Psoas muscle (tissue), 7 donors: ENCODE measurements at regions not wholly inside any gene's neighbourhood (a gene's known extent, or its start where the extent isn't known, plus 50 kb on each side); places are given as distances from the start of the nearest gene placed in this dataset.

Experiments
- ATAC-seq, 4 donors: fragments of 200-7000 bp; cut with Tn5 transposase; one replicate each; pipeline ENCODE4 v1.9.1; 2020; ENCODE audit warnings: moderate library complexity in 3 of 4, mild to moderate bottlenecking in 2 of 4
- DNase-seq, 2 donors: peaks; one replicate each; pipeline ENCODE4 v3.0.0-alpha.2; 2020
- H3K27ac ChIP-seq: fragments of 200-600 bp; one replicate; pipeline ENCODE4 v1.8.0; 2022
- H3K27me3 ChIP-seq, 3 donors: fragments of 200-600 bp in 1 of 3; one replicate each; pipeline versions ENCODE4 v1.6.1 to v1.8.0; 2013 to 2022; ENCODE audit warnings: low read length in 2 of 3, mild to moderate bottlenecking in 2 of 3, moderate library complexity in 1 of 3; ENCODE audit not compliant: insufficient read depth in 3 of 3
- H3K36me3 ChIP-seq, 2 donors: fragments of 200-600 bp in 1 of 2; one replicate each; pipeline versions ENCODE4 v1.6.1 to v1.8.0; 2013 to 2022; ENCODE audit warnings: low read depth in 1 of 2, mild to moderate bottlenecking in 1 of 2, moderate library complexity in 1 of 2; ENCODE audit not compliant: insufficient read depth in 1 of 2
- H3K4me1 ChIP-seq: fragments of 200-600 bp; one replicate; pipeline ENCODE4 v1.8.0; 2022
- H3K4me3 ChIP-seq: fragments of 200-600 bp; one replicate; pipeline ENCODE4 v1.8.0; 2022; ENCODE audit warnings: mild to moderate bottlenecking
- H3K9me3 ChIP-seq: fragments of 200-600 bp; one replicate; pipeline ENCODE4 v1.8.0; 2022
- CTCF ChIP-seq: fragments of 200-600 bp; IDR thresholded peaks from one replicate; pipeline ENCODE4 v1.8.0; 2022; ENCODE audit warnings: antibody characterized with exemption
- WGBS, 3 donors: extraction: QIAGEN DNeasy Blood & Tissue Kit; methylation state at CpG; one replicate each; pipeline versions ENCODE4 v1.1.6 to v1.1.7; 2013; 5-methylcytosine and 5-hydroxymethylcytosine counted together
- intact Hi-C, 2 donors: fragments of 100-400 bp; cut with DNase I; formaldehyde crosslinking; loops; one replicate each; pipeline versions ENCODE4 v1.11.0 to v1.14.2; 2022
- donor health status: healthy with polysubstance abuse.
- donor health status: DM: no; HTN: no; CAD: no; lungs with moderate emphysema.
- donor health status: Bipolar disorder and iron deficiency.
- donor health status: healthy.
- donor health status: DM: yes; HTN: yes; CAD: no.
- donor health status: DM: no; HTN: no; CAD: no.
- donor health status: DM: yes; HTN: yes; CAD: no.

GRCh38 chr3:25155652-25156471, 272.2 kb upstream of the RARB start:
- ATAC-seq, result no peak

GRCh38 chr3:25156626-25157025, 271.4 kb upstream of the RARB start:
- no peak for DNase-seq
- H3K9me3 ChIP-seq, result no peaks in the 10 kb centered on the region
- H3K4me3 ChIP-seq, result no peak overlapping the region
- no peaks in the 10 kb centered on the region for H3K36me3 ChIP-seq
- H3K4me1 ChIP-seq, result no peaks in the 10 kb centered on the region
- H3K27ac ChIP-seq, result no peak overlapping the region
- no peak for TF ChIP-seq CTCF
- intact Hi-C loops, result no loop called here
- 30 to 42% (median 32%) methylated on average over 5 of the region's 5 CpGs for WGBS, 3 donors
- no peaks in the 10 kb centered on the region for H3K27me3 ChIP-seq
- peak; percentile 77 to 84 (median 82) for ATAC-seq

More at GRCh38 chr3:25155652-25156471, 272.2 kb upstream of the RARB start:
- no peak for TF ChIP-seq CTCF
- Histone ChIP-seq H3K36me3 (no peaks in the 10 kb centered on the region), H3K27ac (no peak overlapping the region), H3K27me3 (no peaks in the 10 kb centered on the region), H3K4me3 (no peak overlapping the region), H3K9me3 (no peaks in the 10 kb centered on the region), H3K4me1 (no peaks in the 10 kb centered on the region)
- 42 to 70% (median 57%) methylated on average over 4 of the region's 4 CpGs for WGBS, 3 donors
- no peak for DNase-seq
- intact Hi-C loops, result no loop called here

DNA sequence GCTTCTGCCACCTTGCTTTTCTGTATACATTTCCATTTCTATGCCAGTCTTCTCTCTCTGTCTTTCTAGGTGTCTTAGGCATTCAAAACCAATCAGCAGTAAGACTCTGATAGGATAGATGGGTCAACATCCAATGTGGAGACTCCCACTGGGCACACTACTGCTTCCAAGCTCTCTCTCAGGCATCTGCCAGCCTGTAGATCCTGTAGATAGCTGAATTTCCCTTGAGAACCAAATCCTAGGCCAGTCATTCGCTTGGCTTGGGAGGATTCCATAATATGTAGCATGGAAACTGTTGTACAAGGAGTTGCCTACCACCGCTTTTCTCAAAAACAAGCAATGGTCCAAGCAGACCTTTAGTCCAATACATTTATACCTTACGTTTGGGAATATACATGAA, 262.8 kb upstream of the RARB start:
- H3K27ac ChIP-seq, result no peak overlapping the region
- no peaks in the 10 kb centered on the region for H3K36me3 ChIP-seq
- no peaks in the 10 kb centered on the region for H3K9me3 ChIP-seq
- WGBS, 3 donors, result 87 to 90% (median 88%) methylated on average over 3 of the region's 3 CpGs
- intact Hi-C loops, result no loop called here
- no peak for TF ChIP-seq CTCF
- no peaks in the 10 kb centered on the region for H3K27me3 ChIP-seq
- no peaks in the 10 kb centered on the region for H3K4me1 ChIP-seq
- ATAC-seq (no peak), DNase-seq (no peak)
- H3K4me3 ChIP-seq, result no peak overlapping the region

DNA sequence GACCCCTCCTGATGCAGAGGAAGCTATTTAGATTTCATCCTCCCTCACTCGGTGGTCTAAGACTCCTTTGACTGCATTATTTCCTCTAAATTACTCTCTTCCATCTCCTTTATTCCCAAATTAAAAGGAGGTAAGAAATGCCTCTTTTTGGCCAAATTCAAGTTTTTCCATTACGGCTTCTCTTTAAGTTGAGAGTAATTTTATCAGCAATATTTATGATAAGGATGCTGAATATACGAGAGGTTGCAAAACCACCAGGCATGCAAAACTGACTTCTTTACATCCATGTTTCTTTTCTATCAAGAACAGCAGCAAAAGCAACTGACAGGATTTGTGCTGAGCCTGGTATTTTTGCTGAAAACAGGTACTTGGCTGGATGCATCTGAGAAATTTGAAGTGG, 262.0 kb upstream of the RARB start:
- no peak for TF ChIP-seq CTCF
- H3K27me3 ChIP-seq, result no peaks in the 10 kb centered on the region
- no peaks in the 10 kb centered on the region for H3K4me1 ChIP-seq
- DNase-seq (no peak), ATAC-seq (no peak)
- intact Hi-C loops, result no loop called here
- H3K36me3 ChIP-seq, result no peaks in the 10 kb centered on the region
- no peaks in the 10 kb centered on the region for H3K9me3 ChIP-seq
- H3K27ac ChIP-seq, result no peak overlapping the region
- WGBS, 3 donors, result 65 to 69% (median 69%) methylated on average over 3 of the region's 3 CpGs
- H3K4me3 ChIP-seq, result no peak overlapping the region

- Histone ChIP-seq H3K36me3 (no peaks in the 10 kb centered on the region), H3K4me3 (no peak overlapping the region), H3K27me3 (no peaks in the 10 kb centered on the region), H3K27ac (no peak overlapping the region), H3K9me3 (no peaks in the 10 kb centered on the region), H3K4me1 (no peaks in the 10 kb centered on the region)
- DNase-seq (no peak), ATAC-seq (no peak)
- WGBS, 3 donors, result 38 to 57% (median 48%) methylated on average over 3 of the region's 3 CpGs
- intact Hi-C loops, result no loop called here
- TF ChIP-seq CTCF, result no peak
Observed at GRCh38 chr3:25169151-25169550, 258.9 kb upstream of the RARB start.
